Esophagus muscularis mucosa (tissue), 4 donors: ENCODE measurements at regions not wholly inside any gene's neighbourhood (a gene's known extent, or its start where the extent isn't known, plus 50 kb on each side); places are given as distances from the start of the nearest gene placed in this dataset.

Source experiments
- DNase-seq: peaks from one replicate; pipeline ENCODE4 v3.0.0-alpha.2; 2017; ENCODE audit errors: extremely low spot score
- H3K27ac ChIP-seq, 4 donors: fragments of 200-600 bp; sonication (generic); replicated peaks in 1 of 4; 1 replicate in 3 of 4; 2 replicates in 1 of 4; pipeline ENCODE4 v1.5.1; 2016 to 2019; ENCODE audit warnings: mild to moderate bottlenecking in 1 of 4
- H3K27me3 ChIP-seq, 4 donors: fragments of 200-600 bp; sonication (generic); one replicate each; pipeline versions ENCODE4 v1.5.1 to v1.6.0; 2016 to 2019
- H3K36me3 ChIP-seq, 4 donors: fragments of 200-600 bp; sonication (generic); one replicate each; pipeline ENCODE4 v1.5.1; 2016 to 2019
- H3K4me1 ChIP-seq, 4 donors: fragments of 200-600 bp; sonication (generic); one replicate each; pipeline ENCODE4 v1.5.1; 2016 to 2019
- H3K4me3 ChIP-seq, 4 donors: fragments of 200-600 bp; sonication (generic); 1 replicate in 2 of 4; 2 replicates in 2 of 4; pipeline ENCODE4 v1.5.1; 2016 to 2019; ENCODE audit warnings: mild to moderate bottlenecking in 4 of 4, moderate library complexity in 1 of 4
- H3K9me3 ChIP-seq, 4 donors: fragments of 200-600 bp; sonication (generic); 1 replicate in 3 of 4; 2 replicates in 1 of 4; pipeline ENCODE4 v1.5.1; 2016 to 2019
- EP300 ChIP-seq: sonication (generic); formaldehyde crosslinking; IDR thresholded peaks from one replicate; pipeline ENCODE4 v1.6.1; 2017; ENCODE audit warnings: antibody characterized with exemption
- POLR2A ChIP-seq: fragments of 450-650 bp; IDR thresholded peaks from one replicate; pipeline ENCODE4 v1.6.1; 2017; ENCODE audit warnings: antibody characterized with exemption, moderate library complexity, mild to moderate bottlenecking, low read depth
- POLR2AphosphoS5 ChIP-seq, 2 donors: sonication (generic); formaldehyde crosslinking; IDR thresholded peaks; one replicate each; pipeline ENCODE4 v1.6.1; 2017; ENCODE audit warnings: antibody characterized with exemption in 2 of 2
- WGBS: methylation state at CpG from one replicate; pipeline ENCODE4 v1.1.5; 2018; 5-methylcytosine and 5-hydroxymethylcytosine counted together
- intact Hi-C: fragments of 100-400 bp; cut with DNase I; formaldehyde crosslinking; loops from one replicate; pipeline ENCODE4 v1.15.1; 2023
- TF ChIP-seq, protein P1 (sequence below), 3 experiments: fragments of 200-600 bp in 2 of 3; fragments of 450-650 bp in 1 of 3; sonication (generic) in 2 of 3; IDR thresholded peaks; one replicate each; pipeline ENCODE4 v1.5.1; 2017 to 2019; ENCODE audit warnings: antibody characterized with exemption in 3 of 3, mild to moderate bottlenecking in 2 of 3, moderate library complexity in 1 of 3

GRCh38 chr1:68826836-68827235 lies 330.0 kb upstream of the DEPDC1 start:
- intact Hi-C loops = no loop called here
- Histone ChIP-seq H3K4me1 (no peaks in the 10 kb centered on the region), H3K9me3 (peaks cover 0 to 19% (median 15%) of the 10 kb centered on the region in 4 donors), H3K27me3 (no peaks in the 10 kb centered on the region), H3K4me3 (no peak overlapping the region), H3K36me3 (no peaks in the 10 kb centered on the region), H3K27ac (no peak overlapping the region)
- no peak for TF ChIP-seq POLR2AphosphoS5 (IDR thresholded peaks at IDR 0.05)
- no peak for DNase-seq

DNA sequence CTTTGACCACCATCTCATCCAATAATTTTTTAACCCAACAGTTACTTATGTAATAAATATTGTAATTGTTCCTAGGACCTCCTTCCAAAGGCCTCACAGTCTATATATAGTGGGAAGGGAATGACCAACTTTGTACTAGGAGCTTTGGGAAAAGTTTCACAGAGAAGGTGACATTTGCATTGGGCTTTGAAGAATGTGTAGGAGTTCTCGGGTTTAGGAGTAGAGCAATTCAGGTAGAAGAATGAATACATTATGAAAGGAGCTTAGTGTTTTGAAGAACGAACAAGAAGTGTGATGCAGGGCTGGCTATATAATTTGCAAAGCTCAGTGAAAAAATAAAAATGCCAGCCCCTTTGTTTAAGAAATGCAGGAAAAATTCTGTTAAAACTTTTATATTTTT lies 330.4 kb upstream of the DEPDC1 start:
- DNase-seq = no peak
- TF ChIP-seq, protein P1, sequence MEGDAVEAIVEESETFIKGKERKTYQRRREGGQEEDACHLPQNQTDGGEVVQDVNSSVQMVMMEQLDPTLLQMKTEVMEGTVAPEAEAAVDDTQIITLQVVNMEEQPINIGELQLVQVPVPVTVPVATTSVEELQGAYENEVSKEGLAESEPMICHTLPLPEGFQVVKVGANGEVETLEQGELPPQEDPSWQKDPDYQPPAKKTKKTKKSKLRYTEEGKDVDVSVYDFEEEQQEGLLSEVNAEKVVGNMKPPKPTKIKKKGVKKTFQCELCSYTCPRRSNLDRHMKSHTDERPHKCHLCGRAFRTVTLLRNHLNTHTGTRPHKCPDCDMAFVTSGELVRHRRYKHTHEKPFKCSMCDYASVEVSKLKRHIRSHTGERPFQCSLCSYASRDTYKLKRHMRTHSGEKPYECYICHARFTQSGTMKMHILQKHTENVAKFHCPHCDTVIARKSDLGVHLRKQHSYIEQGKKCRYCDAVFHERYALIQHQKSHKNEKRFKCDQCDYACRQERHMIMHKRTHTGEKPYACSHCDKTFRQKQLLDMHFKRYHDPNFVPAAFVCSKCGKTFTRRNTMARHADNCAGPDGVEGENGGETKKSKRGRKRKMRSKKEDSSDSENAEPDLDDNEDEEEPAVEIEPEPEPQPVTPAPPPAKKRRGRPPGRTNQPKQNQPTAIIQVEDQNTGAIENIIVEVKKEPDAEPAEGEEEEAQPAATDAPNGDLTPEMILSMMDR (IDR thresholded peaks at IDR 0.05) = no peak
- TF ChIP-seq POLR2A = no peak
- no peak for TF ChIP-seq POLR2AphosphoS5 (IDR thresholded peaks at IDR 0.05)
- no peak for TF ChIP-seq EP300
- WGBS = 87% methylated on average over 2 of the region's 2 CpGs
- no peak overlapping the region for H3K4me3 ChIP-seq
- no peaks in the 10 kb centered on the region for H3K4me1 ChIP-seq
- no peaks in the 10 kb centered on the region for H3K36me3 ChIP-seq
- no peak overlapping the region for H3K27ac ChIP-seq
- no peaks in the 10 kb centered on the region for H3K27me3 ChIP-seq
- peaks cover 0 to 21% (median 15%) of the 10 kb centered on the region in 4 donors for H3K9me3 ChIP-seq
- intact Hi-C loops = no loop called here

DNA sequence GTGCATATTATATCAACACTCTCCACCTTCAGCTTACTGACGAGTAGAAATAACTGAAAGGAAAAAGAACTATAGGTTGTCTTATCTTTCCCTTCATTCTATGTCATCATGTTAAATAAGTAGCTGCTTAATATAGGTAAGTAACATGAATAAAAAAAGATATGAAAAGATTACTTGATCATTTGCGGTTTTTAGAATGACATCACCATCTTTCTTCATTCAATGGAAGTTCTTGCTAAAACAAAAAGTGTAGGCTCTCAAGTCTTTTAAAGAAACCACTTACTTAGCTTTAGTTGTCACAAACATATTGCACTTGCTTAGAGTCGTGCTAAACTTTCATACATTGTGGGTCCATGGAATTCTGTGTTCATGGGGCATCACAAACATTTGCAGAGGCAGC lies 331.1 kb upstream of the DEPDC1 start:
- Histone ChIP-seq H3K27ac (no peak overlapping the region), H3K4me3 (no peak overlapping the region), H3K36me3 (no peaks in the 10 kb centered on the region), H3K4me1 (no peaks in the 10 kb centered on the region), H3K9me3 (peaks cover 0 to 24% (median 19%) of the 10 kb centered on the region in 4 donors), H3K27me3 (no peaks in the 10 kb centered on the region)
- WGBS = 83% methylated on average over 3 of the region's 3 CpGs
- intact Hi-C loops = no loop called here
- no peak for TF ChIP-seq POLR2AphosphoS5 (IDR thresholded peaks at IDR 0.05)
- no peak for TF ChIP-seq EP300
- no peak for DNase-seq

DNA sequence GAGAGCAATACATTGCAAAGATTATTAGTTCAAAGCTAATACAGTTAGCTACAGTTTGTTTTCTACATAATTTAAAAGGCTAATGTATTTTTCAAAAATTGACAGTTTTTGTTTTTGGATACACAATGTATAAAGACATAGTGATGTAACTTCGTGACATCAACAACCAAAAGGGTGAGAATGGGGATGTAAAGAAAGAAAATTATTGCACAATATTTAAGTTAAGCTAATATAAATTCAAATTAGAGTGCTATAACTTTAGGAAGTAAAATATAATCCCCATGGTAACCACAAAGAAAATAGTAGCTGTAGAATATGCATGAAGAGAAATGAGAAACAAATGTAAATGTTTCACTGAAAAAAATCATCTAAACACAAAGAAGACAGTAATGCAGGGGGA lies 334.4 kb upstream of the DEPDC1 start:
- intact Hi-C loops = no loop called here
- H3K4me1 ChIP-seq = no peaks in the 10 kb centered on the region
- H3K36me3 ChIP-seq = no peaks in the 10 kb centered on the region
- peaks cover 0 to 24% (median 19%) of the 10 kb centered on the region in 4 donors for H3K9me3 ChIP-seq
- TF ChIP-seq POLR2A (no peak), POLR2AphosphoS5 (IDR thresholded peaks at IDR 0.05) (no peak), EP300 (no peak)
- TF ChIP-seq, protein P1 (IDR thresholded peaks at IDR 0.05) = no peak
- DNase-seq = no peak
- no peaks in the 10 kb centered on the region for H3K27me3 ChIP-seq
- no peak overlapping the region for H3K4me3 ChIP-seq
- WGBS = 0% methylated on average over 1 of the region's 1 CpG
- no peak overlapping the region for H3K27ac ChIP-seq

- intact Hi-C loops = no loop called here
- no peaks in the 10 kb centered on the region for H3K36me3 ChIP-seq
- no peaks in the 10 kb centered on the region for H3K9me3 ChIP-seq
- TF ChIP-seq EP300 = no peak
- no peaks in the 10 kb centered on the region for H3K4me1 ChIP-seq
- no peak overlapping the region for H3K4me3 ChIP-seq
- WGBS = 75% methylated on average over 3 of the region's 3 CpGs
- H3K27me3 ChIP-seq = no peaks in the 10 kb centered on the region
- DNase-seq = no peak
- H3K27ac ChIP-seq = no peak overlapping the region
Observed at GRCh38 chr1:68848017-68848416, 351.1 kb upstream of the DEPDC1 start.

- intact Hi-C loops = no loop called here
- no peak for DNase-seq
- no peak overlapping the region for H3K4me3 ChIP-seq
- no peak overlapping the region for H3K27ac ChIP-seq
- no peaks in the 10 kb centered on the region for H3K27me3 ChIP-seq
- TF ChIP-seq EP300 (no peak), POLR2A (no peak), POLR2AphosphoS5 (IDR thresholded peaks at IDR 0.05) (no peak)
- TF ChIP-seq, protein P1 (IDR thresholded peaks at IDR 0.05) = no peak
- no peaks in the 10 kb centered on the region for H3K36me3 ChIP-seq
- peaks cover 0 to 4% (median 0%) of the 10 kb centered on the region in 4 donors for H3K9me3 ChIP-seq
- WGBS = 95% methylated on average over 2 of the region's 2 CpGs
- no peaks in the 10 kb centered on the region for H3K4me1 ChIP-seq
Observed at GRCh38 chr1:68868606-68869005, 371.7 kb upstream of the DEPDC1 start.
